OCI-LY3 (cell line): ENCODE measurements at regions not wholly inside any gene's neighbourhood (a gene's known extent, or its start where the extent isn't known, plus 50 kb on each side); places are given as distances from the start of the nearest gene placed in this dataset.

ENCODE experiments used
- H2AFZ ChIP-seq: fragments of 200-600, 300-600 bp; shearing (Covaris generic); 2 replicates; pipeline ENCODE4 v1.6.0; 2014; ENCODE audit warnings: antibody characterized with exemption, low read depth, low read length
- H3K27ac ChIP-seq: fragments of 200-600, 300-600 bp; sonication (generic); 2 replicates; pipeline ENCODE4 v1.5.1; 2014; ENCODE audit warnings: mild to moderate bottlenecking, low read length, moderate library complexity, mixed read lengths
- H3K27me3 ChIP-seq: fragments of 200-600, 300-600 bp; sonication (generic); 2 replicates; pipeline ENCODE4 v1.6.1; 2014; ENCODE audit warnings: low read depth, low read length, mixed read lengths
- H3K36me3 ChIP-seq: fragments of 200-600, 300-600 bp; sonication (generic); replicated peaks from 2 replicates; pipeline ENCODE3; 2014; ENCODE audit warnings: low read depth, low read length, mixed read lengths
- H3K4me1 ChIP-seq: fragments of 300-600, 200-600 bp; sonication (generic); 2 replicates; pipeline ENCODE4 v1.6.1; 2014; ENCODE audit warnings: low read length, mixed read lengths
- H3K4me2 ChIP-seq: fragments of 200-600, 300-600 bp; sonication (generic); 2 replicates; pipeline ENCODE4 v1.6.1; 2014; ENCODE audit warnings: low read length, mixed read lengths
- H3K4me3 ChIP-seq: fragments of 300-600, 200-600 bp; sonication (generic); 2 replicates; pipeline ENCODE4 v1.5.1; 2014; ENCODE audit warnings: antibody characterized with exemption, mild to moderate bottlenecking, low read length, moderate library complexity
- H3K79me2 ChIP-seq: fragments of 300-600, 200-600 bp; shearing (Covaris generic); 2 replicates; pipeline ENCODE4 v1.6.1; 2014; ENCODE audit warnings: mild to moderate bottlenecking, low read length, mixed read lengths
- H3K9ac ChIP-seq: fragments of 300-600, 200-600 bp; shearing (Covaris generic); 2 replicates; pipeline ENCODE4 v1.6.0; 2014; ENCODE audit warnings: mild to moderate bottlenecking, low read length, moderate library complexity
- H3K9me3 ChIP-seq: fragments of 200-600, 300-600 bp; shearing (Covaris generic); 2 replicates; pipeline ENCODE4 v1.6.1; 2014; ENCODE audit warnings: low read length, mixed read lengths; ENCODE audit not compliant: insufficient read depth
- H4K20me1 ChIP-seq: fragments of 200-600, 300-600 bp; sonication (generic); 2 replicates; pipeline ENCODE4 v1.6.1; 2016; ENCODE audit warnings: low read length, mixed read lengths; ENCODE audit not compliant: insufficient read depth
- CTCF ChIP-seq: fragments of 200-600, 300-600 bp; sonication (generic); IDR thresholded peaks from 2 replicates; pipeline ENCODE4 v1.5.1; 2014; ENCODE audit warnings: antibody characterized with exemption, low read length, low read depth
- EZH2phosphoT487 ChIP-seq: fragments of 200-600 bp; shearing (Covaris generic); IDR thresholded peaks from 2 replicates; pipeline ENCODE4 v1.6.1; 2018; ENCODE audit warnings: antibody characterized with exemption, mixed run types, low read depth

GRCh38 chr7:113402005-113402404, 283.7 kb upstream of the SMIM30 start:
- H3K9ac ChIP-seq: no peak overlapping the region
- H3K36me3 ChIP-seq: no peaks in the 10 kb centered on the region
- no peaks in the 10 kb centered on the region for H3K27me3 ChIP-seq
- TF ChIP-seq CTCF (no peak), EZH2phosphoT487 (no peak)
- no peaks in the 10 kb centered on the region for H3K9me3 ChIP-seq
- no peaks in the 10 kb centered on the region for H3K4me1 ChIP-seq
- H3K27ac ChIP-seq: no peak overlapping the region
- H2AFZ ChIP-seq: no peak overlapping the region
- no peaks in the 10 kb centered on the region for H3K79me2 ChIP-seq
- H3K4me3 ChIP-seq: no peak overlapping the region
- H4K20me1 ChIP-seq: no peaks in the 10 kb centered on the region
- no peak overlapping the region for H3K4me2 ChIP-seq

GRCh38 chr7:113394856-113395255, 276.5 kb upstream of the SMIM30 start:
- Histone ChIP-seq H3K27ac (no peak overlapping the region), H3K27me3 (no peaks in the 10 kb centered on the region), H3K4me2 (no peak overlapping the region), H3K9me3 (no peaks in the 10 kb centered on the region), H3K4me1 (peaks cover 5% of the 10 kb centered on the region; the same call in 1 of the 2 replicates), H2AFZ (no peak overlapping the region), H3K79me2 (no peaks in the 10 kb centered on the region), H3K4me3 (no peak overlapping the region), H3K36me3 (no peaks in the 10 kb centered on the region), H4K20me1 (no peaks in the 10 kb centered on the region), H3K9ac (no peak overlapping the region)
- TF ChIP-seq EZH2phosphoT487: no peak

- Histone ChIP-seq H3K4me1 (peaks cover 5% of the 10 kb centered on the region; the same call in 1 of the 2 replicates), H4K20me1 (no peaks in the 10 kb centered on the region), H3K4me3 (no peak overlapping the region), H3K79me2 (no peaks in the 10 kb centered on the region), H3K27me3 (no peaks in the 10 kb centered on the region), H3K9me3 (peaks cover 4% of the 10 kb centered on the region; the same call in 1 of the 2 replicates), H3K27ac (no peak overlapping the region), H2AFZ (no peak overlapping the region), H3K4me2 (no peak overlapping the region), H3K9ac (no peak overlapping the region), H3K36me3 (no peaks in the 10 kb centered on the region)
- no peak for TF ChIP-seq EZH2phosphoT487
- TF ChIP-seq CTCF: no peak
Observed at GRCh38 chr7:113392841-113393540, 274.6 kb upstream of the SMIM30 start.

GRCh38 chr7:113392421-113392820, 274.1 kb upstream of the SMIM30 start:
- H3K79me2 ChIP-seq: no peaks in the 10 kb centered on the region

More at GRCh38 chr7:113392421-113392820, 274.1 kb upstream of the SMIM30 start:
- Histone ChIP-seq H3K27me3 (no peaks in the 10 kb centered on the region), H3K9ac (no peak overlapping the region), H3K4me1 (peaks cover 5% of the 10 kb centered on the region; the same call in 1 of the 2 replicates), H3K4me3 (no peak overlapping the region), H3K36me3 (no peaks in the 10 kb centered on the region), H3K27ac (no peak overlapping the region), H3K4me2 (no peak overlapping the region), H4K20me1 (no peaks in the 10 kb centered on the region), H2AFZ (no peak overlapping the region), H3K9me3 (peaks cover 4% of the 10 kb centered on the region; the same call in 1 of the 2 replicates)
- TF ChIP-seq EZH2phosphoT487 (no peak), CTCF (no peak)
